HG03108 (cell line): ENCODE measurements at regions not wholly inside any gene's neighbourhood (a gene's known extent, or its start where the extent isn't known, plus 50 kb on each side); places are given as distances from the start of the nearest gene placed in this dataset.

Experiments used
- ATAC-seq: cut with Tn5 transposase; IDR thresholded peaks from one replicate; pipeline ENCODE4 v1.9.1; 2021; ENCODE audit warnings: moderate library complexity; ENCODE audit not compliant: unreplicated experiment

DNA sequence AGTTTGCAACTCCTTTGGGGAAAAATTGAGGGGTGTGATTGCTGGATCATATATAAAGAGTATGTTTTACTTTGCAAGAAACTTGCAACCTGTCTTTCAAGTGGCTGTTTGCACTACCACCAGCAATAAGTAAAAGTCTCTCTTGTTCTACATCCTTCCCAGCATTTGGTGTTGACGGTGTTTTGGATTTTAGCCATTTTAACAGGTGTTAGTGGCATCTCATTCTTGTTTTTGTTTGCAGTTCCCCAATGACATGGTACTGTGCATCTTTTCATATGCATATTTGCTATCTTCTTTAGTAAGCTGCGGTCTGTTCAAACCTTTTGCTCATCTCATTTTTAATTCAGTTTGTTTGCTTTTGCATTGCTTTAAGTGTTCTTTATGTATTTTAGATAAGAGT lies 535.5 kb downstream of the LRRIQ3 start:
- ATAC-seq = no peak

DNA sequence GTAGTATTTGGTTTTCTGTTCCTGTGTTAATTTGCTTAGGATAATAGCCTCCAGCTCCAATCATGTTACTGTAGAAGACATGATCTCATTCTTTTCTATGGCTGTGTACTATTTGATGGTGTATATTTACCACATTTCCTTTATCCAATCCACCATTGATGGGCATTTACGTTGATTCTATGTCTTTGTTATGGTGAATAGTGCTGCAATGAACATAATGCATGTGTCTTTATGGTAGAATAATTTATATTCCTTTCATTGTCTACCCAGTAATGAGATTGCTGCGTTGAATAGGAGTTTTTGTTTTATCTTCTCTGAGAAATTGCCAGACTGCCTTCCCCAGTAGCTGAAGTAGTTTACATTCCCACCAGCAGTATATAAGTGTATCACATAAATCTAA lies 538.8 kb downstream of the LRRIQ3 start:
- no peak for ATAC-seq

DNA sequence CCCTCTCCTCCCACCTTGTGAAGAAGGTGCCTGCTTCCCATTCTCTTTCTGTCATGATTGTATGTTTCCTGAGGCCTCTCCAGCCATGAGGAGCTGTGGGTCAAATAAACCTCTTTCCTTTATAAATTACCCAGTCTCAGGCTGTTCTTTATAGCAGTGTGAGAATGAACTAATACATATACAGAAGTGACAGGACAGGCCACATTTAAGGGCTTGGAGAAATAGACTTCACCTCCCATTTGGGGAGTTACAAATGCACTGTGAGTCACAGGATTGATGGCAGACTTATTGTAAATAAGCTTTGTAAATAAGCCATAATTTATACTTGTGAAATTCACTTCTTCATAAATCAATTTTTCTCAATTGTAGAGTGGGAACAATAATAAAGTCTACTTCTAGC lies 543.3 kb downstream of the LRRIQ3 start:
- ATAC-seq = no peak

DNA sequence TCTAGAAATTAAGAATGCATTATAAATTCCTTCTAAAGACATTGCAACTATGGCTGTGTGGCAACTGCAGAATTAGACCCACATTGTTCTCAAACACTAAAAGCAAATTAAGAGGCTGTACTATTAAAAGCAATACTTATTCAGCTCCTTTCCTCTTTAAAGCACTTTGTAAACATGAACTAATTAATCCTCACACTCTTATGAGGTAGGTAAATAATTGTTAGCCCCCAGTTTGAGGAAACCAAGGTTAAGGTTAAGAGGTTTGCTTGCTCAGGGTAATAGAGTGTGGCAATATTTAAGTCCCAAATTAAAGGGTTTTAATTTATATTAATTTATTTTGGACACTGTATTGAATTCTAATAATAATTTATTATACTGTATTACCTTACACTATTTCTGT lies 553.8 kb downstream of the LRRIQ3 start:
- ATAC-seq = no peak

DNA sequence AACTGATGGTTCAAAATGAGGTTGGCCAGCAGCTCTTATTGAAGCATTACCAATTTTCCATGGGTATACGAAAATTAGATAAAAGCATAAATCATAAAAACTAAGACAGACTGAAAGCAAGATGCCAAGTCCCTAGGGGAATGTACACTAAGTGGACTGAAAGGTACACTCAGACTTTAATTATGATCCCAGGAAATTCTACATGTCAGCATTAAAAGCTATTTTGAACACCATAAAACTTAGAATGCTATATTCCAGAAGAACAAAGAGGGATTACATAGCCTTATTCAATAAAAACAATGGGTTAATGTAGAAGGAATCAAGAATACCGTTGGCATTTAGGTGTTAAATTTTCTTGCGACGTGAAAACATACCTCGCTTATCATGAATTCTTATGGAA lies 558.5 kb downstream of the LRRIQ3 start:
- ATAC-seq = no peak

DNA sequence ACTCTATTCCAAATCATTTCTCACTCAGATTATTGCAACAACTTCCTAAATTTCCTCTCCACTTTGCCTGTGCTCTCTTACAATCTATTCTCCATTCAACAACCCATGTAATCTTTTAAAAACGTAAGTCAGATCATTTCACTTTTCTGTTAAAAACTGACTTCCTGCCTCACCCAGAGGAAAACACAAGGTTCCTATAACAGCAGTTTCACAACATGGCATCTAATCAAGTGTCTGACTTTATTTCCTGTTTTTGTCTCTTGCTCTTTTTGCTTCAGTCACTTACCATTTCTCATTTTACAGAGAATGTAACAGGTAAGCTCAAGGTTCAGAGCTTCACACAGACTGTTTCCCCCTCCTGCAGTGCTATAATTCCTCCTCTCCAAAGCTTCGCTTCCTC lies 560.7 kb downstream of the LRRIQ3 start:
- no peak for ATAC-seq

DNA sequence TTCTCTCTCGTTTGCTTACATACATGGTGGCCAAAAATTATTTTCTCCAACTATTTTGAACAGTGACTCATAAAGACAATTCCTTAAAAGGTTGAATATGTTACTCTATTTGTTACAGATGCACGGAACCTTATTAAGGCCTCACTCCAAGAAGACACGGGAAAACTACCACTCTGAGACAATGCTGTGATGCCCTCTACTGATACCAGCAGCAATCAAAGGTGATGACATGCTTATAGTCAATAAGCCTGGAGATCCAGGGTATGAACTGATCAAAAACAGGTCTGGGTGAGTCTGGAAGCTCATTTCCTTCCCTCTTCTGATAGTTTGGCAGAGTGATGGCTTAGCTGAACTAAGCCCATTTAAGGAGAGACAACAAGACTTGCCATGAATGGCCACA lies 563.0 kb downstream of the LRRIQ3 start:
- ATAC-seq = no peak

DNA sequence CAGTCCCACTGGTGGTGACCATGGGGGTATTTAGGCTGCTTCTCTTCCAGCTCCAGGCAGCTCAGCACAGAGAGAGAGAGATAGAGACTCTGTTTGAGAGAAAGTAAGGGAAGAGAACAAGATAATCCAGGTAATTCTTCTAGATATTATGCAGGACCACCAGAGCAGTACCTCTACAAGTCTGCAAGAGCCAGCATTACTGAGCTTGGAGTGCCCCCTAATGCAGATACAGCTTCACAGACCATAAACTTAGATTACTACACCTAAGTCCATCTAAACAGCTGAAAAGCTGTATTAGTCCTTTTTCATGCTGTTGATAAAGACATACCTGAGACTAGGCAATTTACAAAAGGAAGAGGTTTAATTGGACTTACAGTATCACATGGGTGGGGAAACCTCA lies 570.3 kb downstream of the LRRIQ3 start:
- no peak for ATAC-seq

DNA sequence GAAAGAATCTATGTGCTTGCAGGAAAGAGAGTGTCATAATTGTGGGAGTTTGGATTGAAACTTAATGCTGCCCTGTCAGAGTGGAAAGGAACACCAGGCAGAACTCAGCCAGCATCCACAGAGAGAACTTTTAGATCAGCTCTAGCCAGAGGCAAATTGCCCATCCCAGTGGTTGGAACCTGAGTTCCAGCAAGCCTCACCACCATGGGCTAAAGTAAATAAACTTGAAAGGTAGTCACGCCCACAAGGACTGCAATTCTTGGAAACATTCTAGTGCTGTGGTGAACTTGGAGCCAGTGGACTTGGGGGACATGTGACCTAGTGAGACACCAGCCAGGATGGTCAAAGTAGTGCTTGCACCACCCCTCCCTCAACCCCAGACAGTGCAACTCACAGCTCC lies 571.6 kb downstream of the LRRIQ3 start:
- ATAC-seq = no peak

DNA sequence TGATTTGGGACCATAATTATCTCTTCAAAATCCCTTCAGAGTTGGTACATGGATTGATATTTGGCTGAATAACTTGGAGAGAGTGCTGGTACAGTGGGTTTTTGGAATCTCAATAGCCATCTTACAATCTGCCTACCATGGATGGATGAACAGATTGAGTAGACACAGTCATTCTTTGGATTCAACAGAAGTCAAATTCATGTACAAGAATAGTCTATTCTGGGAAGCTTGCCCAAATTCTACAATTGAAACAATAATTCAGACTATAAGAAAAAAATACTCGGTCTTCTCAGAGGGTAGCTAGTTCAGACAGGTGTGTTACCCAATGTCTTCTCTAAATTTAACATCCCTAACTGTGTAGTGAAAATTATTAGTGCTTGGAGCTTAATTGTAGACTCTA lies 574.0 kb downstream of the LRRIQ3 start:
- ATAC-seq = no peak

DNA sequence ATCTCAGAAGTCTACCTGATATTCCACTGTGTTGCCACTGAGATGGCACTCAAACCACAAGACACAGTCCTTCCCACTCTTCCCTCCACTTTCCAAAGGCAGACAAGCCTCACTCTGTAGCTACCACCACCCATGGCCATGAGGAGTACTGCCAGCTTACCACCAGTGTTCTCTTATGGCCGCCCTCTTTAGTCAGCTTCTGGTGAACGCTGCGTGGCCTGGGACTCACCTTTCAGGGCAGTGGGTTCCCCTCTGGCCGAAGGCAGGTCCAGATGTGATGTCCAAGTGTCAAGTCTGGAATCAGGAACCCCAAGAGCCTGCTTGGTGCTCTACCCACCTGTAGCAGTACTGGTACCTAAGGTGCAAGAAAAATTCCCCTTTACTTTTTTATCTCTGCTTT lies 580.8 kb downstream of the LRRIQ3 start:
- ATAC-seq = no peak

DNA sequence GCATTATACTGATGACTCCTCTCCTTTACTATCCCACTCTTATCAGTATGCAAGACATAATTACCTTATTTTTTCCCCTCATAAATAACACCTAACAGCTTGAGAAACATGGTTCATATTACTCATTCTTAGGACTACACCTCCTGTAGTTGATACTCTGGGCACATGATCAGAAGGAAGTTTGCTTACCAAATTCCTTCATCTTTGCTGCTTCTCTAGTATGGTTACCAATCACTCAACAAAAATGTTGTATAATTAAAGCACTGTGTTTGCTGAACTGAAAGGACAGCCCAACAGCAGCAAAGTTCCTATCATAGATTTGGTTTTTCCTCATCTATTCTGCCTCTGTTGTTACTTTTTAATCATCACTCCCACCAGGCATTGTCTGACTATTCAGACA lies 586.3 kb downstream of the LRRIQ3 start:
- ATAC-seq = no peak

DNA sequence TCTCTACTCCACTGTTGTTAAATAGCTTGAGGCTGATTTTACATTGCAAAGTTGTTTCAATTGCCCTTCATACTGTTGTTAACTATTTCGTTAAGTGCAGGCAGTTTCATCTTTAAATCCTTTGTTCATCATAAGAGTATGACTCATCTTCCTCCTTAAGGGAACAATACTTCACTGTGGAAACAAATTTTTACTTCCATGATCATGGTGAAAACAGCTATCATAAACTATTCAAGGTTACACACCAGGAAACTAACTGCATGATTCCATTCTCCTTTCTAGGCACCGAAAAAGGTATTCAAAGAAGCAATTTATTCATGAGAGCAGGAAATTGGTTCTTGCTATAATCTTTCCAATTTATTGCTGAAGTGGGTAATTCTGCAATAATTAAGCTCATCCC lies 593.2 kb downstream of the LRRIQ3 start:
- ATAC-seq = no peak

DNA sequence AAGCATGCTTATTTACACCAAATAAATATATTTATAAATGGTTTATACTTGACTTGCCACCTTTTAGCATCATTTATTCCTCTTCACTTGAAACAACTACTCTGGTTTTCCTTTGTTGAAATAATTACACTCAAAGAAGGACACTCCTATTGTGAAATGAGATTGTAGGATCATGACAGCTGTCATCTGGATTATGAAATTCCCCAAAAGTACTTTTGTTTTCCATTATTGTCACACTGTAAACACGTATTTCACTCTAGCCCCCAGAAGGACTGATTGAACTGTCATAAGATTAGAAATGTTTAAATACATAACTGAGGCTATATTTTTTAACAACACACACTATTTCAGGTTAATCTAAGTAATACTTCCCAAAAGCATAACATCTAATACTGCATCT lies 593.8 kb downstream of the LRRIQ3 start:
- ATAC-seq = no peak

DNA sequence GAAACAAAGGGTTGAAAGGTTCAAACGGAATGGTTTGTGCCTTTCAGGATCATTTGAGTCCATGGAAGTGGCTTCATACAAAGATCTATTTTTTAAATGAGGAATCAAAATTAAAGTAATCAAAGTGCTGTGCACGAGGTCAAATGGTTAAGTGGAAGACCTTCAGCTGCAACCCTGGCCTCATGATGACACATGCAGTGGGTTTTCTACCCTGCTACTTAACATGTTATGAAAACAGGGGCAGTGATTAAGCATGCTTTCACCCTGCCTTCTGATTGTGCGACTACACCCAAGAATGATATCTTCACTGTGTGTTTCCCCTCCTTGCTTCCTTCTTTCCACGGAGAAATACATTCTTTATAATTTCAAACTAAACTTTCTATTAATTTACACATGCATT lies 604.2 kb downstream of the LRRIQ3 start:
- ATAC-seq = no peak

DNA sequence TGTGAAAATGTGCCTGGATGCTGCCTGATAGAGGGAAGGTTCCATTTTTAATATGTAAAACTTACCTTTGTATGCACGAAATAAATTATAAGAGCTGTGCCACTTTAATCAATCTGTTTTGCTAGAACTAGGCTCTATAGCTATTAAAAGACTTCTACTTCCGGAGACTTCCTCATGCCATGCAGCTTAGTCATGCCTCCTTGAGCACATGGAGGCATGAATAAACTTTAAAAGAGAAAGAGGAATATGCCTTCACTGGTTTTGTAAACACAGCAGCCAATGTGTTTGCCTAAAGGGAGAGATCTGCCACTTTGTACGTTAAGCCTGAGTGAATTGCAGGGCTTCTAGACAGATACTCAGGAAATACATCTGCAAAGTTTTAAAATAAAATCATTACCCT lies 604.6 kb downstream of the LRRIQ3 start:
- ATAC-seq = no peak

DNA sequence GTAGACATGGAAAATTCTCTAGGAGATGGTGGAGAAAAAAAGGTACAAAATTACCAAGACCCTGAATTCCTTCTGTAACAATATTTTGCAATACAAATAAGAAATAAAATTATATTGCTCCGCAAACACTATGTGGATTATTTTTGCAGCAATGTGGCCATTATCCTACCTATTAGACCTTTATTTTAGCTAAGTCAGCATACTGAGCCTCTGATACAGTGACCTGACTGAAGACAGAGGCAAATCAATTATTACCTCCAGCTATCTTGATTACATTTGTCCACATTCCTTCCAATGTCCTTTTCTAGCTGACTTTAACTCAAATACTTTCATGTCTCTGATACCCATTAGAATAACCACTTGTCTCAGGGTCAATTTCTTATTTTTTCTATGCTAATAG lies 610.9 kb downstream of the LRRIQ3 start:
- no peak for ATAC-seq

DNA sequence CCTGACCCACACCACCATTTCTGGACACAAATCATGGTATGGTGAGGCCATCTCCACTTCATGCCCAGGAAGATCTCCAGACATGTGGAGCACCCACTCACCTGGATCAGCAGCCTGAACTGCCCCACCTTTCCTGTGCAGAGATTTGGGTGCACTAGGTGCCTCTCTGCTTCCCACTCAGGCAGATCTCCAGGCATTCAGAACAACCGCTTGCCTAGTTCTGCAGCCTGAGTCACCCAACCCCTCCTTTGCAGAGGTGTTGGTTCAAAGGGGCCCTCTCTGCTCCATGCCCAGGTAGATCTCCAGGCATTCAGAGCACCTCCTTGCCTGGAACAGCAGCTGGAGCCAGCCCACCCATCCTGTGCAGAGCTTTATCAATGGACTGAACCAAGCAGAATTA lies 620.8 kb downstream of the LRRIQ3 start:
- ATAC-seq = no peak

DNA sequence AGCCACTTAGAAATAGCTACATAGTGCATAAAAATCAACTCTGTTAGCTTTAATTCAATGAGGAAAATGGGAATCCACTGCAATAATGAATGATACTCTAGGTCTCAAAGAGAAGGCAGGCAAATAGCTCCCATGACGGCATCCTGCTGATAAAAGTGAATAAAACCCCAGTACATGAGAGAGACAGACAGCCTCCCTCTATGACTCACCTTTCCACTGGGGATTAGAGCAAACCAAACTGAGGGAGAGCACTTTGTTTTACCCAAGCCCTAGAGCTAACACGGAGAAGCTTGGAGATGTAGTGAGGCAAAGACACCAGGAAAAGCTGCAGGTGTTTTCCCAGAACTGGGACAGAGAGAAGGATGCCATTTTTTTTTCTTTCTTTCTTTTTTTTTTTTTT lies 621.9 kb downstream of the LRRIQ3 start:
- no peak for ATAC-seq

DNA sequence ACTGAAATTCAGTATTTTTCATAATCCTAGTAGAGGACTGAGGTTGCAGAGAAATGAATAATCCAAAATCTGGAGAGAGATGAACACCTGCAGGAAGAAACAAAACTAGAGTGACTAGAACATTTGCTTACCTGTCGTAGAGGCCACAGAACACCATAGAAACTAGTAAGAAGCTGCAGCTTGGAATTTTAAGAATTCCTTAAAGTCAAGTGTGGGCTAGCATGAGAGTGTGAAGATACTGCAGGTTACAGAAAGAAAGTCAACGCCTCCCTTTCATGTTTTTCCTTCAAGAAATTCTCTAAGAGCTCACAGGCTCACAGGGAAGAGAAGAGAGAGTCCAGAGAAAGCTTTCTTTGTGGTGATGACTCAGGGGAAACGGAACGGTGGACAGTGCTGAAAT lies 633.7 kb downstream of the LRRIQ3 start:
- ATAC-seq = no peak

DNA sequence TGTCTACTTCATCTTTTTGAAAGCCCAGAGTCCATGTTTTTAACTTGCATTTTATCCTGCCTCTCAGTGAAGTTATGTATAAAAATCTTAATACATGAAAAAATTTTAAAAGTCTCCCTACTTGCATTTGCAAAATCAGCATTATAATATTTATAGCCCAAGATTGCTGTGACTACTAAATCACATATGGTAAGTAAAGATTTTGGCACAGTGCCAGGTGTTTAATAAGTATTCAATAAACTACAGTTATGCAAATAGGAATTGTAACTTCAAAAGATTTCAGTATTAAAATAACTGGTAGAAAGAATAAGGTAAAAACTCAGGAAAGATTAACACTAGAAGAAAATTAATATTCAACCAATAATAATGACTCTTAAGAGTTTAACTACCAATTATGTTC lies 641.7 kb downstream of the LRRIQ3 start:
- no peak for ATAC-seq

DNA sequence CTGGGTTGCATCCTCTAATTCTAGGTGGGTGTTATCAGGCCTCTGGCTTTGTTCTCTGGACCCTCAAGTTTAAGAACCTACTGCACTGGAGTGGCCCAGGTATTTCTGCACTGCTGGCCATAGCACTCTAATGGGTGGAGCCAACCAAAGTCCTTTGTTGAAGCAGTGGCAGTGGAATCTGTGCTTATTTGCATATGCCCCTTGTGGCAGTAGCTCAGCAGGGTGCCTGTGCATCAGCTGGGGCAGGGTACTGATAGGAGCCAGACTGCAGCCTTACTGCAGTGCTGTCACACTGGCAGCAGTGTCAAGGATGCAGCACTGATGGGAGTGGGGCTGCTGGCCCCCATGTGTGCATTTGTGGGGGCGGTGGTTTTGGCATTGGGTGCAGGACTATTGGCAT lies 660.6 kb downstream of the LRRIQ3 start:
- ATAC-seq = no peak

DNA sequence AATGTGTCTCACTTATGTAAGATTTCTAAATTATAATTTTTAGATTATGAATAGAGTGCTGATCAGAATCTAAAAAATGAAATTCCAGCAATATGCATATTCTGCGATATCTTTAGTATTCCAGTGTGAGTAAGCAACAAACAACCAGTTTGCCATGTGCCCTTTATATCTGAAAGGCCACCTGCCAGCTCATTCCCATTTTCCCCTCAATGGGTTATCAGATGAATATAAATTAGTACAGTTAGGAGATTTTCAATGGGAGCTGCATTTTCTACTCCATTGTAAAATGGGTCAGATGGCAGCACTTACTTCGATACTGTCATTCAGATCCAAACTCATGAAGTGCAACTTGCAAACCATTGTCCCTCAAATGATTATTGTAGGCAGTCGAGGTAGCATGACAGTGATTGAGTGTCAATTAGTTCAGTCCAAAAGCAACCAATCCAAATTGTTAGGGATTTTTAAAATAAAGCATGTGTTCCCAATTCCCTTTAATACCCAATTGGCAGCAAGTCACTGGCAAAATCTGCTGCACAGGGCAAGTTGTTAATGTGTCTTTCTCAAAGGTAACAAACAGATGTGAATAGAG lies 680.3 kb downstream of the LRRIQ3 start:
- ATAC-seq = no peak

DNA sequence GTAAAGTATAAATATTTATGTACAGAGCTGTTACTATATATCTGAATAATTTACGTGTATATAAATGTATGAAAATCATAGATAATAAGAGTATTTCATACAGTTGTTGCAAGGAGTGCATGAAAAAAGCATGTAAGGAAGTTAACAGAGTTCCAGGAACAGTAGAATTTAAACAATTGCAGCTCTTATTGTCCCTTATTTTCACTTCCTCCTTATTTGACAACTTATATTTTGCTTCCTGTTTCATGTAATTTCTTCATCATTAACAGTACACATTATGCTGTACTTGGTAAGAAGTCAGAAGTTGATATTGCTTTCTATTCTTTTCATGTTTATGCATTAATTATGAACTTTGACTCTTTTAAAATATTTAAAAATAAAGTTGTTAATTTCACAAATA lies 681.5 kb downstream of the LRRIQ3 start:
- no peak for ATAC-seq
